ENCODE measurements at regions not wholly inside any gene's neighbourhood (a gene's known extent, or its start where the extent isn't known, plus 50 kb on each side); places are given as distances from the start of the nearest gene placed in this dataset.
"Not testable (repeated sequence)": the region's sequence is repeated elsewhere in the genome, so short reads cannot be mapped to it uniquely, and the experiment has no call there.

GRCh38 chr2:182550234-182550633, 123.4 kb upstream of the PDE1A start:
- DNase-seq, result no peak

- not testable (repeated sequence) for DNase-seq
Measured at GRCh38 chr2:182552232-182552631, 125.4 kb upstream of the PDE1A start.

GRCh38 chr2:182552785-182553184, 125.9 kb upstream of the PDE1A start:
- DNase-seq, result not testable (repeated sequence)

- DNase-seq, result no peak
Measured at GRCh38 chr2:182553483-182553882, 126.6 kb upstream of the PDE1A start.

- no peak for DNase-seq
Measured at GRCh38 chr2:182554950-182555349, 128.1 kb upstream of the PDE1A start.

- DNase-seq, result no peak
Measured at GRCh38 chr2:182558564-182558963, 131.7 kb upstream of the PDE1A start.

GRCh38 chr2:182559623-182560022, 132.8 kb upstream of the PDE1A start:
- DNase-seq, result no peak

GRCh38 chr2:182565911-182566567, 139.2 kb upstream of the PDE1A start:
- DNase-seq, result no peak

GRCh38 chr2:182573553-182573952, 142.5 kb upstream of the DNAJC10 start:
- no peak for DNase-seq

GRCh38 chr2:182577816-182578215, 138.2 kb upstream of the DNAJC10 start:
- no peak for DNase-seq

GRCh38 chr2:182581196-182581935, 134.7 kb upstream of the DNAJC10 start:
- no peak for DNase-seq

- no peak for DNase-seq
Measured at GRCh38 chr2:182584462-182584861, 131.6 kb upstream of the DNAJC10 start.

GRCh38 chr2:182585001-182585400, 131.1 kb upstream of the DNAJC10 start:
- no peak for DNase-seq

- DNase-seq, result no peak
Measured at GRCh38 chr2:182585430-182585829, 130.6 kb upstream of the DNAJC10 start.

- DNase-seq, result no peak
Measured at GRCh38 chr2:182586426-182586825, 129.6 kb upstream of the DNAJC10 start.

- DNase-seq, result no peak
Measured at GRCh38 chr2:182587831-182588230, 128.2 kb upstream of the DNAJC10 start.

GRCh38 chr2:182589121-182589520, 126.9 kb upstream of the DNAJC10 start:
- no peak for DNase-seq

- no peak for DNase-seq
Measured at GRCh38 chr2:182591774-182592173, 124.3 kb upstream of the DNAJC10 start.

- no peak for DNase-seq
Measured at GRCh38 chr2:182592691-182593393, 123.2 kb upstream of the DNAJC10 start.

- no peak for DNase-seq
Measured at GRCh38 chr2:182593394-182593975, 122.6 kb upstream of the DNAJC10 start.

- no peak for DNase-seq
Measured at GRCh38 chr2:182594286-182594685, 121.8 kb upstream of the DNAJC10 start.

- DNase-seq, result no peak
Measured at GRCh38 chr2:182595650-182596049, 120.4 kb upstream of the DNAJC10 start.

- no peak for DNase-seq
Measured at GRCh38 chr2:182597570-182598295, 118.3 kb upstream of the DNAJC10 start.
